NCI-H526 (cell line): ENCODE measurements at regions not wholly inside any gene's neighbourhood (a gene's known extent, or its start where the extent isn't known, plus 50 kb on each side); places are given as distances from the start of the nearest gene placed in this dataset.
A peak's percentile ranks its signal among the peaks of the same experiment; 100 is the strongest.

ENCODE experiments used
- DNase-seq, 2 experiments: peaks; one replicate each; lab custom pipeline; 2025; lab: John Stamatoyannopoulos, UW

GRCh38 chr3:159620281-159620680 lies 368.4 kb upstream of the IL12A start:
- DNase-seq, result no peak

- DNase-seq, result no peak
Measured at GRCh38 chr3:159620873-159621272, 367.8 kb upstream of the IL12A start.

GRCh38 chr3:159624616-159625015 lies 364.0 kb upstream of the IL12A start:
- DNase-seq, result no peak

GRCh38 chr3:159625594-159625993 lies 363.0 kb upstream of the IL12A start:
- DNase-seq, result no peak

GRCh38 chr3:159626598-159626997 lies 362.0 kb upstream of the IL12A start:
- no peak for DNase-seq

- no peak for DNase-seq
Measured at GRCh38 chr3:159627229-159627628, 361.4 kb upstream of the IL12A start.

- DNase-seq, result no peak
Measured at GRCh38 chr3:159627634-159628033, 361.0 kb upstream of the IL12A start.

- no peak for DNase-seq
Measured at GRCh38 chr3:159629329-159630084, 359.1 kb upstream of the IL12A start.

- DNase-seq, result peak in 1 of 2 experiments; percentile 29
Measured at GRCh38 chr3:159631226-159631625, 357.4 kb upstream of the IL12A start.

- DNase-seq, result no peak
Measured at GRCh38 chr3:159632128-159632527, 356.5 kb upstream of the IL12A start.

GRCh38 chr3:159632851-159633250 lies 355.8 kb upstream of the IL12A start:
- no peak for DNase-seq

- DNase-seq, result no peak
Measured at GRCh38 chr3:159634483-159634882, 354.2 kb upstream of the IL12A start.

GRCh38 chr3:159635047-159635641 lies 353.5 kb upstream of the IL12A start:
- no peak for DNase-seq

- DNase-seq, result no peak
Measured at GRCh38 chr3:159637883-159638542, 350.6 kb upstream of the IL12A start.

- DNase-seq, result no peak
Measured at GRCh38 chr3:159640225-159640624, 348.4 kb upstream of the IL12A start.

- DNase-seq, result no peak
Measured at GRCh38 chr3:159643406-159643805, 345.2 kb upstream of the IL12A start.

GRCh38 chr3:159645874-159646273 lies 342.8 kb upstream of the IL12A start:
- DNase-seq, result no peak

GRCh38 chr3:159649951-159650350 lies 338.7 kb upstream of the IL12A start:
- DNase-seq, result no peak

- peak in 1 of 2 experiments; percentile 32 for DNase-seq
Measured at GRCh38 chr3:159650726-159651125, 337.9 kb upstream of the IL12A start.

GRCh38 chr3:159652452-159652851 lies 336.2 kb upstream of the IL12A start:
- no peak for DNase-seq

GRCh38 chr3:159654183-159655134 lies 334.2 kb upstream of the IL12A start:
- no peak for DNase-seq

- no peak for DNase-seq
Measured at GRCh38 chr3:159655202-159655601, 333.4 kb upstream of the IL12A start.
